Neural crest cell (in vitro differentiated cells): ENCODE measurements at regions not wholly inside any gene's neighbourhood (a gene's known extent, or its start where the extent isn't known, plus 50 kb on each side); places are given as distances from the start of the nearest gene placed in this dataset.

Experiments
- DNase-seq: peaks from one replicate; pipeline ENCODE4 v3.0.0; 2021; ENCODE audit warnings: low read depth, mixed read lengths, low spot score
- H3K27ac Mint-ChIP-seq: one replicate; pipeline ENCODE4 v1.8.0; 2021; ENCODE audit warnings: mild to moderate bottlenecking, mixed read lengths; ENCODE audit not compliant: unreplicated experiment
- H3K27me3 Mint-ChIP-seq: 2 replicates; pipeline ENCODE4 v1.8.0; 2021; ENCODE audit warnings: low read depth, mild to moderate bottlenecking, mixed read lengths
- H3K36me3 Mint-ChIP-seq: 2 replicates; pipeline ENCODE4 v1.8.0; 2021; ENCODE audit warnings: low read depth, mild to moderate bottlenecking, mixed read lengths
- H3K4me1 Mint-ChIP-seq: 2 replicates; pipeline ENCODE4 v1.8.0; 2021; ENCODE audit warnings: mixed read lengths
- H3K4me3 Mint-ChIP-seq: one replicate; pipeline ENCODE4 v1.8.0; 2021; ENCODE audit warnings: mild to moderate bottlenecking, mixed read lengths
- H3K9me3 Mint-ChIP-seq: 2 replicates; pipeline ENCODE4 v1.8.0; 2021; ENCODE audit warnings: mixed read lengths
- CTCF ChIP-seq: fragments of 200-600 bp; sonication (generic); conservative IDR thresholded peaks from 2 replicates; pipeline ENCODE4 v1.5.0; 2021; ENCODE audit warnings: antibody characterized with exemption, mild to moderate bottlenecking

GRCh38 chr3:106047221-106047620 lies 178.4 kb upstream of the CBLB start:
- H3K4me3 Mint-ChIP-seq = no peak overlapping the region
- no peak overlapping the region for H3K27ac Mint-ChIP-seq
- no peaks in the 10 kb centered on the region for H3K27me3 Mint-ChIP-seq
- H3K9me3 Mint-ChIP-seq = peaks cover 16% of the 10 kb centered on the region
- DNase-seq = no peak
- H3K4me1 Mint-ChIP-seq = peaks cover 5% of the 10 kb centered on the region
- TF ChIP-seq CTCF = no peak
- no peaks in the 10 kb centered on the region for H3K36me3 Mint-ChIP-seq

GRCh38 chr3:106048946-106049481 lies 180.2 kb upstream of the CBLB start:
- Mint-ChIP-seq H3K36me3 (no peaks in the 10 kb centered on the region), H3K27ac (no peak overlapping the region), H3K27me3 (no peaks in the 10 kb centered on the region), H3K4me3 (no peak overlapping the region), H3K9me3 (peaks cover 17% of the 10 kb centered on the region), H3K4me1 (peaks cover 5% of the 10 kb centered on the region)
- no peak for TF ChIP-seq CTCF
- no peak for DNase-seq

- Mint-ChIP-seq H3K4me3 (no peak overlapping the region), H3K27ac (no peak overlapping the region), H3K4me1 (no peaks in the 10 kb centered on the region), H3K9me3 (peaks cover 17% of the 10 kb centered on the region), H3K27me3 (no peaks in the 10 kb centered on the region), H3K36me3 (no peaks in the 10 kb centered on the region)
- TF ChIP-seq CTCF = no peak
- DNase-seq = no peak
These were observed 181.0 kb upstream of the CBLB start for GRCh38 chr3:106049821-106050220.

GRCh38 chr3:106056931-106057330 lies 188.1 kb upstream of the CBLB start:
- peaks cover 7% of the 10 kb centered on the region for H3K9me3 Mint-ChIP-seq
- H3K4me3 Mint-ChIP-seq = no peak overlapping the region
- no peaks in the 10 kb centered on the region for H3K4me1 Mint-ChIP-seq
- no peaks in the 10 kb centered on the region for H3K36me3 Mint-ChIP-seq
- no peak for DNase-seq
- H3K27me3 Mint-ChIP-seq = no peaks in the 10 kb centered on the region
- no peak for TF ChIP-seq CTCF
- H3K27ac Mint-ChIP-seq = no peak overlapping the region

- Mint-ChIP-seq H3K36me3 (peaks cover 2% of the 10 kb centered on the region), H3K4me1 (no peaks in the 10 kb centered on the region), H3K27ac (peak overlapping the region; percentile 90), H3K27me3 (no peaks in the 10 kb centered on the region), H3K4me3 (no peak overlapping the region), H3K9me3 (peaks cover 7% of the 10 kb centered on the region)
- TF ChIP-seq CTCF = no peak
- no peak for DNase-seq
These were observed 189.7 kb upstream of the CBLB start for GRCh38 chr3:106058475-106058874.
